ENCODE measurements at regions not wholly inside any gene's neighbourhood (a gene's known extent, or its start where the extent isn't known, plus 50 kb on each side); places are given as distances from the start of the nearest gene placed in this dataset.

GRCh38 chr10:106304056-106304455, 860.5 kb downstream of the SORCS1 start:
- no peaks in the 10 kb centered on the region for H3K9me3 ChIP-seq (ENCODE audit: control insufficient read depth in 4 of 4, insufficient read depth in 3 of 4, low read length in 3 of 4)
- ATAC-seq (ENCODE audit: insufficient read depth, low FRiP score) (no peak), DNase-seq (no peak)
- H3K27me3 ChIP-seq (ENCODE audit: control insufficient read depth in 3 of 3, insufficient read depth in 3 of 3, low read length in 2 of 3): no peaks in the 10 kb centered on the region
- H3K4me3 ChIP-seq: no peak overlapping the region
- no peak overlapping the region for H3K9ac ChIP-seq (ENCODE audit: insufficient read depth in 1 of 2, low read length in 2 of 2)
- H3K4me1 ChIP-seq (ENCODE audit: control insufficient read depth in 5 of 5, insufficient read depth in 5 of 5, low read length in 5 of 5): no peaks in the 10 kb centered on the region
- WGBS, 2 donors: 86 to 87% methylated on average over 1 of the region's 1 CpG
- H3K27ac ChIP-seq (ENCODE audit: low read depth in 1 of 2, low read length in 1 of 2): no peak overlapping the region
- no peak for TF ChIP-seq CTCF (IDR thresholded peaks at IDR 0.05; ENCODE audit: control extremely low read depth, extremely low read depth)
- H3K36me3 ChIP-seq (ENCODE audit: control insufficient read depth in 4 of 4, insufficient read depth in 4 of 4, low read length in 4 of 4): no peaks in the 10 kb centered on the region

- TF ChIP-seq CTCF (IDR thresholded peaks at IDR 0.05; ENCODE audit: control extremely low read depth, extremely low read depth): no peak
- 72 to 80% methylated on average over 4 of the region's 4 CpGs for WGBS, 2 donors
Observed at GRCh38 chr10:106302961-106303360, 861.5 kb downstream of the SORCS1 start.

GRCh38 chr10:106301146-106301545, 863.4 kb downstream of the SORCS1 start:
- no peaks in the 10 kb centered on the region for H3K36me3 ChIP-seq (ENCODE audit: control insufficient read depth in 4 of 4, insufficient read depth in 4 of 4, low read length in 4 of 4)
- no peak overlapping the region for H3K4me3 ChIP-seq
- DNase-seq: no peak
- H3K27me3 ChIP-seq (ENCODE audit: control insufficient read depth in 3 of 3, insufficient read depth in 3 of 3, low read length in 2 of 3): no peaks in the 10 kb centered on the region
- no peaks in the 10 kb centered on the region for H3K9me3 ChIP-seq (ENCODE audit: control insufficient read depth in 4 of 4, insufficient read depth in 3 of 4, low read length in 3 of 4)
- H3K27ac ChIP-seq (ENCODE audit: low read depth in 1 of 2, low read length in 1 of 2): no peak overlapping the region
- WGBS, 2 donors: 72 to 76% methylated on average over 1 of the region's 1 CpG
- no peaks in the 10 kb centered on the region for H3K4me1 ChIP-seq (ENCODE audit: control insufficient read depth in 5 of 5, insufficient read depth in 5 of 5, low read length in 5 of 5)
- H3K9ac ChIP-seq (ENCODE audit: insufficient read depth in 1 of 2, low read length in 2 of 2): no peak overlapping the region
- no peak for ATAC-seq (ENCODE audit: insufficient read depth, low FRiP score)
- no peak for TF ChIP-seq CTCF (IDR thresholded peaks at IDR 0.05; ENCODE audit: control extremely low read depth, extremely low read depth)

More at GRCh38 chr10:106302961-106303360, 861.5 kb downstream of the SORCS1 start:
- H3K4me1 ChIP-seq (ENCODE audit: control insufficient read depth in 5 of 5, insufficient read depth in 5 of 5, low read length in 5 of 5): no peaks in the 10 kb centered on the region
- ATAC-seq (ENCODE audit: insufficient read depth, low FRiP score): no peak
- H3K27me3 ChIP-seq (ENCODE audit: control insufficient read depth in 3 of 3, insufficient read depth in 3 of 3, low read length in 2 of 3): no peaks in the 10 kb centered on the region
- no peaks in the 10 kb centered on the region for H3K36me3 ChIP-seq (ENCODE audit: control insufficient read depth in 4 of 4, insufficient read depth in 4 of 4, low read length in 4 of 4)
- H3K9ac ChIP-seq (ENCODE audit: insufficient read depth in 1 of 2, low read length in 2 of 2): no peak overlapping the region
- H3K4me3 ChIP-seq: no peak overlapping the region
- DNase-seq: no peak
- no peaks in the 10 kb centered on the region for H3K9me3 ChIP-seq (ENCODE audit: control insufficient read depth in 4 of 4, insufficient read depth in 3 of 4, low read length in 3 of 4)
- H3K27ac ChIP-seq (ENCODE audit: low read depth in 1 of 2, low read length in 1 of 2): no peak overlapping the region

- no peak overlapping the region for H3K9ac ChIP-seq (ENCODE audit: insufficient read depth in 1 of 2, low read length in 2 of 2)
- DNase-seq (no peak), ATAC-seq (ENCODE audit: insufficient read depth, low FRiP score) (no peak)
- H3K4me3 ChIP-seq: no peak overlapping the region
- no peak overlapping the region for H3K27ac ChIP-seq (ENCODE audit: low read depth in 1 of 2, low read length in 1 of 2)
- no peaks in the 10 kb centered on the region for H3K36me3 ChIP-seq (ENCODE audit: control insufficient read depth in 4 of 4, insufficient read depth in 4 of 4, low read length in 4 of 4)
- no peaks in the 10 kb centered on the region for H3K27me3 ChIP-seq (ENCODE audit: control insufficient read depth in 3 of 3, insufficient read depth in 3 of 3, low read length in 2 of 3)
- WGBS, 2 donors: 55 to 65% methylated on average over 3 of the region's 3 CpGs
- no peaks in the 10 kb centered on the region for H3K9me3 ChIP-seq (ENCODE audit: control insufficient read depth in 4 of 4, insufficient read depth in 3 of 4, low read length in 3 of 4)
- TF ChIP-seq CTCF (IDR thresholded peaks at IDR 0.05; ENCODE audit: control extremely low read depth, extremely low read depth): no peak
- no peaks in the 10 kb centered on the region for H3K4me1 ChIP-seq (ENCODE audit: control insufficient read depth in 5 of 5, insufficient read depth in 5 of 5, low read length in 5 of 5)
Observed at GRCh38 chr10:106296750-106297392, 867.6 kb downstream of the SORCS1 start.

All from lung (tissue), 11 donors.